ENCODE measurements at regions not wholly inside any gene's neighbourhood (a gene's known extent, or its start where the extent isn't known, plus 50 kb on each side); places are given as distances from the start of the nearest gene placed in this dataset.

- DNase-seq (ENCODE audit: extremely low read depth, insufficient read length): no peak
- Histone ChIP-seq H3K4me3 (replicated peaks; ENCODE audit: low read depth, low read length) (no peak overlapping the region), H3K36me3 (ENCODE audit: control insufficient read depth, insufficient read depth, low read length) (no peaks in the 10 kb centered on the region), H3K27me3 (replicated peaks; ENCODE audit: control insufficient read depth, insufficient read depth, low read length) (no peaks in the 10 kb centered on the region)
- no peak for TF ChIP-seq CTCF (IDR thresholded peaks at IDR 0.05; ENCODE audit: insufficient read depth, low read length, poor library complexity, severe bottlenecking)
These were observed 405.2 kb upstream of the MPDZ start for GRCh38 chr9:13684656-13685055.

- H3K27me3 ChIP-seq (replicated peaks; ENCODE audit: control insufficient read depth, insufficient read depth, low read length): no peaks in the 10 kb centered on the region
- no peak for TF ChIP-seq CTCF (IDR thresholded peaks at IDR 0.05; ENCODE audit: insufficient read depth, low read length, poor library complexity, severe bottlenecking)
- no peak overlapping the region for H3K4me3 ChIP-seq (replicated peaks; ENCODE audit: low read depth, low read length)
- H3K36me3 ChIP-seq (ENCODE audit: control insufficient read depth, insufficient read depth, low read length): no peaks in the 10 kb centered on the region
- no peak for DNase-seq (ENCODE audit: extremely low read depth, insufficient read length)
These were observed 398.3 kb upstream of the MPDZ start for GRCh38 chr9:13677801-13678200.

DNA sequence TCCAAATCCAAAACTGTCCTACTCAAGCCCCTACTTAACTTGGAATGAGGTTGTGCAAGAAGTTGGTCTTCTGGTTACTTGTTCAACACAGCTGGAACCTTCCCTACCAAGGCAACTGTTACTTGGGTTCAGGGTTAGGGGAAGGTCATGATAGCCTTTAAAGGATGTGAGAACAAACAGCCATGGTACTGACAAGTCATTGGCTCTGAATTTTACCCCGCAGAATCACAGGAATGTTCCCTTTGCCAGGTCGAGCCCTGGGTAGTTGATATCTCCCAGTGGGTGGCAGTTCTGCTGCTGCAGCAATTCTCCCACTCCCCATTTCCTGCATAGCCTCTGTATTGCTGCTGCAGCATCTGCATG, 396.1 kb upstream of the MPDZ start:
- no peaks in the 10 kb centered on the region for H3K27me3 ChIP-seq (replicated peaks; ENCODE audit: control insufficient read depth, insufficient read depth, low read length)
- no peaks in the 10 kb centered on the region for H3K36me3 ChIP-seq (ENCODE audit: control insufficient read depth, insufficient read depth, low read length)
- DNase-seq (ENCODE audit: extremely low read depth, insufficient read length): no peak
- no peak for TF ChIP-seq CTCF (IDR thresholded peaks at IDR 0.05; ENCODE audit: insufficient read depth, low read length, poor library complexity, severe bottlenecking)
- no peak overlapping the region for H3K4me3 ChIP-seq (replicated peaks; ENCODE audit: low read depth, low read length)

DNA sequence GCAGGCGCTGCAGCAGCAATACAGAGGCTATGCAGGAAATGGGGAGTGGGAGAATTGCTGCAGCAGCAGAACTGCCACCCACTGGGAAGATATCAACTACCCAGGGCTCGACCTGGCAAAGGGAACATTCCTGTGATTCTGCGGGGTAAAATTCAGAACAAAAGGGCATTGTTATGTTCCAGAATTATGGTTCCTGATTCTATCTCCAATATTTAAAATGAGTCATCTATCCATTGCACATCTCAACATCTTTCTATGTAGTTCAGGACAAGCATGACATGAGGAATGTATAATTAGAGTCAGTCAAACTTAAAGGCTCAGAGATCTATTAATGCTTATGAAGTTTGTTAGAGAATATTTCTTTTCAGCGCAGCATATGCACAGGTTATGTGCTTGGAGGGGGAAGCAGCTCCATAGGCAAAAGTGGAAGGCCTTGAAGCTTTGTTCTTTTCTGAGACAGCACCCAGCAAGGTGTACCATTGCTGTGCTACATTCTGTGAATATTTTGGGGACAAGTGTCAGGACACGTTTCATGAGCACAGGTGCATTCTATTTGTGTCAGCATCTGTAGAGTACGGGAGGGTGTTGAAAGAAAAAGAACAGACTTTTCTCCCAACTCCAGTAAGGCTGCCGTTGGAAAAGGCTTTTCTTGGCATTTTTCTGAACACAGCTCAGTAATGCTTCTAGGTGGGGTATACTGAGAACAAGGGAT, 395.6 kb upstream of the MPDZ start:
- TF ChIP-seq CTCF (IDR thresholded peaks at IDR 0.05; ENCODE audit: insufficient read depth, low read length, poor library complexity, severe bottlenecking): no peak
- no peaks in the 10 kb centered on the region for H3K27me3 ChIP-seq (replicated peaks; ENCODE audit: control insufficient read depth, insufficient read depth, low read length)
- no peaks in the 10 kb centered on the region for H3K36me3 ChIP-seq (ENCODE audit: control insufficient read depth, insufficient read depth, low read length)
- no peak overlapping the region for H3K4me3 ChIP-seq (replicated peaks; ENCODE audit: low read depth, low read length)
- no peak for DNase-seq (ENCODE audit: extremely low read depth, insufficient read length)

- Histone ChIP-seq H3K36me3 (ENCODE audit: control insufficient read depth, insufficient read depth, low read length) (no peaks in the 10 kb centered on the region), H3K4me3 (replicated peaks; ENCODE audit: low read depth, low read length) (no peak overlapping the region), H3K27me3 (replicated peaks; ENCODE audit: control insufficient read depth, insufficient read depth, low read length) (no peaks in the 10 kb centered on the region)
- TF ChIP-seq CTCF (IDR thresholded peaks at IDR 0.05; ENCODE audit: insufficient read depth, low read length, poor library complexity, severe bottlenecking): no peak
- no peak for DNase-seq (ENCODE audit: extremely low read depth, insufficient read length)
These were observed 393.9 kb upstream of the MPDZ start for GRCh38 chr9:13673348-13673747.
